Adrenal gland (tissue), 9 donors: ENCODE measurements at regions not wholly inside any gene's neighbourhood (a gene's known extent, or its start where the extent isn't known, plus 50 kb on each side); places are given as distances from the start of the nearest gene placed in this dataset.

ENCODE experiments used
- DNase-seq, 7 donors: peaks; one replicate each; pipeline ENCODE4 v3.0.0-alpha.2; 2019 to 2020
- H3K27ac ChIP-seq, 5 donors: fragments of 200-600 bp; sonication (generic) in 4 of 5; 1 replicate in 3 of 5; 2 replicates in 2 of 5; pipeline versions ENCODE4 v1.5.1 to v1.8.0; 2016 to 2020; ENCODE audit warnings: mild to moderate bottlenecking in 1 of 5
- H3K27me3 ChIP-seq: fragments of 200-600 bp; 2 replicates; pipeline ENCODE4 v1.8.0; 2021
- H3K36me3 ChIP-seq, 2 donors: fragments of 200-600 bp; replicated peaks in 1 of 2; 1 replicate in 1 of 2; 2 replicates in 1 of 2; pipeline versions ENCODE4 v1.5.1 to v1.8.0; 2018 to 2022
- H3K4me1 ChIP-seq, 2 donors: fragments of 200-600 bp; replicated peaks in 1 of 2; 1 replicate in 1 of 2; 2 replicates in 1 of 2; pipeline versions ENCODE4 v1.5.1 to v1.8.0; 2018 to 2021
- H3K4me3 ChIP-seq, 4 donors: fragments of 200-600 bp; sonication (generic) in 3 of 4; one replicate each; pipeline ENCODE4 v1.5.1; 2016 to 2018
- H3K9me3 ChIP-seq, 3 donors: fragments of 200-600 bp; sonication (generic) in 1 of 3; replicated peaks in 1 of 3; 1 replicate in 2 of 3; 2 replicates in 1 of 3; pipeline versions ENCODE4 v1.5.1 to v1.8.0; 2016 to 2021
- CTCF ChIP-seq, 6 experiments: fragments of 450-650 bp in 4 of 6; fragments of 200-600 bp in 2 of 6; sonication (generic) in 1 of 6; IDR thresholded peaks; 1 replicate in 5 of 6; 2 replicates in 1 of 6; pipeline versions ENCODE4 v1.5.1 to v1.8.0; 2016 to 2021; ENCODE audit warnings: antibody characterized with exemption in 6 of 6, mild to moderate bottlenecking in 2 of 6, moderate library complexity in 1 of 6
- POLR2A ChIP-seq, 2 donors: fragments of 450-650 bp; IDR thresholded peaks; one replicate each; pipeline ENCODE4 v1.6.1; 2017; ENCODE audit warnings: antibody characterized with exemption in 2 of 2, mild to moderate bottlenecking in 2 of 2, moderate library complexity in 1 of 2
- WGBS, 4 donors: extraction: QIAGEN DNeasy Blood & Tissue Kit in 2 of 4; methylation state at CpG; one replicate each; pipeline versions ENCODE4 v1.1.5 to v1.1.7; 2013 to 2017; 5-methylcytosine and 5-hydroxymethylcytosine counted together
- intact Hi-C, 2 donors: fragments of 100-400 bp; cut with DNase I; formaldehyde crosslinking; loops; one replicate each; pipeline versions ENCODE4 v1.14.1 to v1.15.0; 2022 to 2023
- donor health status: healthy with polysubstance abuse.
- donor health status: Bipolar disorder and iron deficiency.
- donor health status: DM: yes; HTN: yes; CAD: no.
- donor health status: DM: no; HTN: no; CAD: no.
- donor health status: DM: no; HTN: no; CAD: no.

GRCh38 chr2:43013821-43014345 is 212.5 kb downstream of the ZFP36L2 start:
- H3K27me3 ChIP-seq: no peaks in the 10 kb centered on the region
- H3K4me3 ChIP-seq: no peak overlapping the region
- H3K4me1 ChIP-seq: peaks cover 0 to 12% of the 10 kb centered on the region in 2 donors
- no peaks in the 10 kb centered on the region for H3K36me3 ChIP-seq
- WGBS, 4 donors: 73 to 87% (median 79%) methylated on average over 4 of the region's 4 CpGs
- peak in 3 of 7 donors; percentile 4 to 18 (median 11) for DNase-seq
- no peaks in the 10 kb centered on the region for H3K9me3 ChIP-seq
- TF ChIP-seq POLR2A (IDR thresholded peaks at IDR 0.05) (no peak), CTCF (IDR thresholded peaks at IDR 0.05) (no peak)
- intact Hi-C loops: no loop called here
- no peak overlapping the region for H3K27ac ChIP-seq

- DNase-seq: no peak
- 48 to 50% (median 49%) methylated on average over 2 of the region's 2 CpGs for WGBS, 4 donors
- no peaks in the 10 kb centered on the region for H3K27me3 ChIP-seq
- peaks cover 0 to 3% of the 10 kb centered on the region in 2 donors for H3K4me1 ChIP-seq
- H3K36me3 ChIP-seq: no peaks in the 10 kb centered on the region
- intact Hi-C loops: no loop called here
- H3K4me3 ChIP-seq: no peak overlapping the region
- H3K27ac ChIP-seq: no peak overlapping the region
- TF ChIP-seq CTCF (IDR thresholded peaks at IDR 0.05) (no peak), POLR2A (IDR thresholded peaks at IDR 0.05) (no peak)
- H3K9me3 ChIP-seq: no peaks in the 10 kb centered on the region
Observed at GRCh38 chr2:43012966-43013365, 213.4 kb downstream of the ZFP36L2 start.

- TF ChIP-seq CTCF (IDR thresholded peaks at IDR 0.05): no peak
- no peak overlapping the region for H3K4me3 ChIP-seq
- no peak for DNase-seq
- intact Hi-C loops: no loop called here
- no peaks in the 10 kb centered on the region for H3K4me1 ChIP-seq
- H3K9me3 ChIP-seq: no peaks in the 10 kb centered on the region
- H3K27ac ChIP-seq: no peak overlapping the region
- H3K27me3 ChIP-seq: no peaks in the 10 kb centered on the region
- H3K36me3 ChIP-seq: no peaks in the 10 kb centered on the region
- WGBS, 4 donors: 84 to 89% (median 86%) methylated on average over 1 of the region's 1 CpG; no CpG with 5 or more reads in 1 of the 4 donors
Observed at GRCh38 chr2:43011158-43011491, 215.3 kb downstream of the ZFP36L2 start.

- Histone ChIP-seq H3K4me1 (no peaks in the 10 kb centered on the region), H3K27ac (no peak overlapping the region), H3K9me3 (no peaks in the 10 kb centered on the region), H3K4me3 (no peak overlapping the region), H3K27me3 (no peaks in the 10 kb centered on the region), H3K36me3 (no peaks in the 10 kb centered on the region)
- DNase-seq: peak in 1 of 7 donors; percentile 23
- intact Hi-C loops: no loop called here
- 81 to 92% (median 84%) methylated on average over 5 of the region's 5 CpGs for WGBS, 4 donors
- TF ChIP-seq POLR2A (IDR thresholded peaks at IDR 0.05) (no peak), CTCF (IDR thresholded peaks at IDR 0.05) (no peak)
Observed at GRCh38 chr2:43010438-43011157, 215.8 kb downstream of the ZFP36L2 start.
